ENCODE measurements at regions not wholly inside any gene's neighbourhood (a gene's known extent, or its start where the extent isn't known, plus 50 kb on each side); places are given as distances from the start of the nearest gene placed in this dataset.
"Not testable (repeated sequence)": the region's sequence is repeated elsewhere in the genome, so short reads cannot be mapped to it uniquely, and the experiment has no call there.

GRCh38 chr13:79986890-79987289, 354.0 kb downstream of the SPRY2 start:
- Histone ChIP-seq H3K9me3 (ENCODE audit: insufficient read depth, low read depth) (peaks cover 4% of the 10 kb centered on the region; the same call in 1 of the 2 replicates), H3F3A (ENCODE audit: insufficient read depth, low read depth) (peaks cover 11% of the 10 kb centered on the region; the same call in 1 of the 2 replicates), H3K27me3 (ENCODE audit: insufficient read depth, low read depth) (no peaks in the 10 kb centered on the region), H3K27ac (no peak overlapping the region), H4K20me1 (ENCODE audit: insufficient read depth) (no peaks in the 10 kb centered on the region), H3K9me2 (ENCODE audit: insufficient read depth) (0 out of 2 replicates have a peak, but pooled peaks cover 6% of the 10 kb centered on the region), H3K79me2 (ENCODE audit: low read depth) (no peaks in the 10 kb centered on the region), H3K4me1 (replicated peaks; ENCODE audit: insufficient read depth) (no peaks in the 10 kb centered on the region), H3K4me2 (no peak overlapping the region), H2AFZ (no peak overlapping the region), H3K4me3 (no peak overlapping the region), H3K36me3 (ENCODE audit: low read depth) (no peaks in the 10 kb centered on the region)
- CTCF ChIA-PET: no interaction called here
- POLR2A ChIA-PET (ENCODE audit: unreplicated experiment): no interaction called here
- intact Hi-C loops (cut with micrococcal nuclease; ENCODE audit: unreplicated experiment): no loop called here
- BruUV-seq (replicated peaks): no TSS peak
- DNase-seq: no peak
- no peak for TF ChIP-seq EZH2 (IDR thresholded peaks at IDR 0.05; ENCODE audit: low read depth)
- TF ChIP-seq CTCF (conservative IDR thresholded peaks at IDR 0.05): no peak

GRCh38 chr13:79974935-79975650, 365.8 kb downstream of the SPRY2 start:
- intact Hi-C loops (cut with micrococcal nuclease; ENCODE audit: unreplicated experiment): not testable (repeated sequence)

GRCh38 chr13:79973533-79973963, 367.4 kb downstream of the SPRY2 start:
- Histone ChIP-seq H2AFZ (no peak overlapping the region), H3K79me2 (ENCODE audit: low read depth) (no peaks in the 10 kb centered on the region), H3K27me3 (ENCODE audit: insufficient read depth, low read depth) (no peaks in the 10 kb centered on the region), H3F3A (ENCODE audit: insufficient read depth, low read depth) (no peaks in the 10 kb centered on the region), H3K4me3 (no peak overlapping the region), H3K36me3 (ENCODE audit: low read depth) (no peaks in the 10 kb centered on the region), H4K20me1 (ENCODE audit: insufficient read depth) (no peaks in the 10 kb centered on the region), H3K4me1 (replicated peaks; ENCODE audit: insufficient read depth) (0 out of 2 replicates have a peak, but pooled peaks cover 3% of the 10 kb centered on the region), H3K9me2 (ENCODE audit: insufficient read depth) (no peaks in the 10 kb centered on the region), H3K4me2 (no peak overlapping the region), H3K27ac (no peak overlapping the region), H3K9me3 (ENCODE audit: insufficient read depth, low read depth) (peaks cover 20% of the 10 kb centered on the region; the same call in 1 of the 2 replicates)
- intact Hi-C loops (cut with micrococcal nuclease; ENCODE audit: unreplicated experiment): no loop called here
- DNase-seq: no peak
- CTCF ChIA-PET: interaction anchor here (0.5 to 0.7 kb wide), 2 partner anchors 238 to 368 kb away, joined by 3 read pairs; no protein-coding TSS in a partner anchor
- POLR2A ChIA-PET (ENCODE audit: unreplicated experiment): no interaction called here
- BruUV-seq (replicated peaks): no TSS peak
- TF ChIP-seq CTCF (conservative IDR thresholded peaks at IDR 0.05) (peak; percentile 80), EZH2 (IDR thresholded peaks at IDR 0.05; ENCODE audit: low read depth) (no peak)

More at GRCh38 chr13:79974935-79975650, 365.8 kb downstream of the SPRY2 start:
- CTCF ChIA-PET; H2AFZ ChIP-seq; H3K4me1 ChIP-seq (replicated peaks; ENCODE audit: insufficient read depth); H3K4me2 ChIP-seq; BruUV-seq (replicated peaks); H4K20me1 ChIP-seq (ENCODE audit: insufficient read depth); H3K4me3 ChIP-seq; POLR2A ChIA-PET (ENCODE audit: unreplicated experiment); H3K79me2 ChIP-seq (ENCODE audit: low read depth); H3K9me2 ChIP-seq (ENCODE audit: insufficient read depth); H3K36me3 ChIP-seq (ENCODE audit: low read depth); H3F3A ChIP-seq (ENCODE audit: insufficient read depth, low read depth); H3K27ac ChIP-seq; H3K27me3 ChIP-seq (ENCODE audit: insufficient read depth, low read depth): not testable (repeated sequence)
- DNase-seq: peak in 1 of 2 experiments; percentile 13
- peaks cover 18% of the 10 kb centered on the region; the same call in 1 of the 2 replicates for H3K9me3 ChIP-seq (ENCODE audit: insufficient read depth, low read depth)
